ENCODE measurements at regions not wholly inside any gene's neighbourhood (a gene's known extent, or its start where the extent isn't known, plus 50 kb on each side); places are given as distances from the start of the nearest gene placed in this dataset.

DNA sequence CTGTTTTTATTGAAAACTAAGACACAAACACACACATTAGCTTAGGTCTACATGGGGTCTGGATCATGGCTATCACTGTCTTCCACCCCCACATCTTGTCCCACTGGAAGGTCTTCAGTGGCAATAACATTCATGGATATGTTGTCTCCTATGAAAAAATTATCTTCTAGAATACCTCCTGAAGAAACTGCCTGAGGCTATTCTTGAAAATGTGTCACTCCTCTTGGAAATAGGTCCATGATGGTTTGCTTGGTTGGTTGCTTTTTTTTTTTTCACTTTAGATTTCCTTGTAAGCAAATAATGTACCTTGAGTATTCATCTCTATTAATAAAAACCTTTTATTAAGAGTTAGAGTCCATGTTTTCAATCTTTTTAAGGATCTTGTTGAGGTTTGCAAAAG is 195.3 kb upstream of the PDE5A start:
- H3K9me3 ChIP-seq: no peaks in the 10 kb centered on the region
- no peaks in the 10 kb centered on the region for H3K27me3 ChIP-seq
- no peak overlapping the region for H3K4me3 ChIP-seq
- no peaks in the 10 kb centered on the region for H3K36me3 ChIP-seq
- H3K27ac ChIP-seq: no peak overlapping the region
- no peak for DNase-seq
- TF ChIP-seq, protein P1, sequence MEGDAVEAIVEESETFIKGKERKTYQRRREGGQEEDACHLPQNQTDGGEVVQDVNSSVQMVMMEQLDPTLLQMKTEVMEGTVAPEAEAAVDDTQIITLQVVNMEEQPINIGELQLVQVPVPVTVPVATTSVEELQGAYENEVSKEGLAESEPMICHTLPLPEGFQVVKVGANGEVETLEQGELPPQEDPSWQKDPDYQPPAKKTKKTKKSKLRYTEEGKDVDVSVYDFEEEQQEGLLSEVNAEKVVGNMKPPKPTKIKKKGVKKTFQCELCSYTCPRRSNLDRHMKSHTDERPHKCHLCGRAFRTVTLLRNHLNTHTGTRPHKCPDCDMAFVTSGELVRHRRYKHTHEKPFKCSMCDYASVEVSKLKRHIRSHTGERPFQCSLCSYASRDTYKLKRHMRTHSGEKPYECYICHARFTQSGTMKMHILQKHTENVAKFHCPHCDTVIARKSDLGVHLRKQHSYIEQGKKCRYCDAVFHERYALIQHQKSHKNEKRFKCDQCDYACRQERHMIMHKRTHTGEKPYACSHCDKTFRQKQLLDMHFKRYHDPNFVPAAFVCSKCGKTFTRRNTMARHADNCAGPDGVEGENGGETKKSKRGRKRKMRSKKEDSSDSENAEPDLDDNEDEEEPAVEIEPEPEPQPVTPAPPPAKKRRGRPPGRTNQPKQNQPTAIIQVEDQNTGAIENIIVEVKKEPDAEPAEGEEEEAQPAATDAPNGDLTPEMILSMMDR (IDR thresholded peaks at IDR 0.05): no peak
- TF ChIP-seq POLR2A (IDR thresholded peaks at IDR 0.05): no peak
- intact Hi-C loops (cut with DNase I): no loop called here
- H3K4me1 ChIP-seq: no peaks in the 10 kb centered on the region

DNA sequence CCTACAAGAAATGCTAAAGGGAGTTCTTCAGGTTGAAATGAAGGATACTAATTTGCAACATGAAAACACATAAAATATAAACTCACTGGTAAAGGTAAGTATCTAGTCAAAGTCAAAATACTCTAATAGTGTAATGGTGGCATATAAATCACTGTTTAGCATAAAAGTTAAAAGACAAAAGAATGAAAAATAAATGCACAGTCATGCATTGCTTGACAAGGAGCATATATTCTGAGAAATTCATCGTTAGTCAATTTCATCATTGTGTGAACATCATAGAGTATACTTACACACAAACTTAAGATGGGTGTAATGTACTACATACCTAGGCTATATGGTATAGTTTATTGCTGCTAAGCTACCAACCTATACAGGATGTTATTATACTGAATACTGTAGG is 194.4 kb upstream of the PDE5A start:
- WGBS, 2 donors: 58 to 71% methylated on average over 1 of the region's 1 CpG
- Histone ChIP-seq H3K27me3 (no peaks in the 10 kb centered on the region), H3K9me3 (no peaks in the 10 kb centered on the region), H3K36me3 (no peaks in the 10 kb centered on the region), H3K4me1 (no peaks in the 10 kb centered on the region), H3K4me3 (no peak overlapping the region), H3K27ac (no peak overlapping the region)
- no peak for DNase-seq
- intact Hi-C loops (cut with DNase I): no loop called here
- TF ChIP-seq, protein P1 (IDR thresholded peaks at IDR 0.05): no peak
- TF ChIP-seq POLR2A (IDR thresholded peaks at IDR 0.05): no peak

DNA sequence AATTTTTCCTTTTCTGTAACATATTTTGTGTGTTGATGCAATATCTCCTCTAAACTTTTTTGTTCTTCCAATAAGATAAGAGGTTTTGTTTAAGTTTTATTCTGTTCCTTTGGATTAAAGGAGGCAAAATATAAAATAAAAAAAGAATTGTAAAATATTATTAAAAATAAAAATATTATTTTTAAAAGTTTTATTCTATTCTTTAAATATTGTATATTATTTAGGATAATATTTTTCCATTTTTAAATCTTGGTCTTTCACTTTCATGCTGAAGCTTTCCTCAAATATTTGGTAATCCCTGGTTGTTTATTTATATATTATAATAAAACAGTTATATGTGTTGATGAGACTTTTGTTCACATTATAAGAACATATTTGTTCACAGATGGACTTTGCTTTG is 187.9 kb upstream of the PDE5A start:
- no peak for DNase-seq
- Histone ChIP-seq H3K4me1 (no peaks in the 10 kb centered on the region), H3K4me3 (no peak overlapping the region), H3K36me3 (no peaks in the 10 kb centered on the region), H3K27ac (no peak overlapping the region), H3K9me3 (no peaks in the 10 kb centered on the region), H3K27me3 (no peaks in the 10 kb centered on the region)
- TF ChIP-seq POLR2A (IDR thresholded peaks at IDR 0.05): no peak
- intact Hi-C loops (cut with DNase I): no loop called here

DNA sequence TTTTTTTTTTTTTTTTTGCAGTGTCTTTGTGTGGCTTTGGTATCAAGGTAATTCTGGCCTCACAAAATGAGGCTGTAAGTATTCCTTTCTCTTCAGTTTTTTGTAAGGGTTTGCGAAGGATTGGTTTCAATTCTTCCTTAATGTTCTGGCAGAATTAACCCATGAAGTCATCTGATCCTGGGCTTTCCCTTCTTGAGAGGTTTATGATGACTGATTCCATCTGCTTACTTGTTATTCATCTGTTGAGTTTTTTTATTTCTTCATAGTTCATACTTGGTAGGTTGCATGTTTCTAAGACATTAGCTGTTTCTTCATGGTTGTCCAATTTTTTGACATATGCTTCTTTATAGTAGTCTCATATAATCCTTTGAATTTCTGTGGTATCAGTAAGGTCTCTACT is 181.4 kb upstream of the PDE5A start:
- TF ChIP-seq, protein P1 (IDR thresholded peaks at IDR 0.05): no peak
- TF ChIP-seq POLR2A (IDR thresholded peaks at IDR 0.05): no peak
- no peak overlapping the region for H3K4me3 ChIP-seq

GRCh38 chr4:119804404-119804803 is 175.8 kb upstream of the PDE5A start:
- H3K27ac ChIP-seq: no peak overlapping the region
- peaks cover 0 to 6% (median 0%) of the 10 kb centered on the region in 3 donors for H3K9me3 ChIP-seq
- TF ChIP-seq, protein P1 (IDR thresholded peaks at IDR 0.05): no peak
- no peak for TF ChIP-seq POLR2A (IDR thresholded peaks at IDR 0.05)
- H3K36me3 ChIP-seq: no peaks in the 10 kb centered on the region
- no peak for DNase-seq
- no peaks in the 10 kb centered on the region for H3K4me1 ChIP-seq
- H3K27me3 ChIP-seq: no peaks in the 10 kb centered on the region
- intact Hi-C loops (cut with DNase I): no loop called here
- WGBS, 2 donors: 90 to 95% methylated on average over 1 of the region's 1 CpG
- H3K4me3 ChIP-seq: no peak overlapping the region

More for the DNA sequence above, 181.4 kb upstream of the PDE5A start:
- intact Hi-C loops (cut with DNase I): no loop called here
- Histone ChIP-seq H3K27ac (no peak overlapping the region), H3K27me3 (no peaks in the 10 kb centered on the region), H3K9me3 (peaks cover 0 to 6% (median 0%) of the 10 kb centered on the region in 3 donors), H3K4me1 (no peaks in the 10 kb centered on the region), H3K36me3 (no peaks in the 10 kb centered on the region)
- WGBS, 2 donors: 87 to 88% methylated on average over 1 of the region's 1 CpG
- no peak for DNase-seq

DNA sequence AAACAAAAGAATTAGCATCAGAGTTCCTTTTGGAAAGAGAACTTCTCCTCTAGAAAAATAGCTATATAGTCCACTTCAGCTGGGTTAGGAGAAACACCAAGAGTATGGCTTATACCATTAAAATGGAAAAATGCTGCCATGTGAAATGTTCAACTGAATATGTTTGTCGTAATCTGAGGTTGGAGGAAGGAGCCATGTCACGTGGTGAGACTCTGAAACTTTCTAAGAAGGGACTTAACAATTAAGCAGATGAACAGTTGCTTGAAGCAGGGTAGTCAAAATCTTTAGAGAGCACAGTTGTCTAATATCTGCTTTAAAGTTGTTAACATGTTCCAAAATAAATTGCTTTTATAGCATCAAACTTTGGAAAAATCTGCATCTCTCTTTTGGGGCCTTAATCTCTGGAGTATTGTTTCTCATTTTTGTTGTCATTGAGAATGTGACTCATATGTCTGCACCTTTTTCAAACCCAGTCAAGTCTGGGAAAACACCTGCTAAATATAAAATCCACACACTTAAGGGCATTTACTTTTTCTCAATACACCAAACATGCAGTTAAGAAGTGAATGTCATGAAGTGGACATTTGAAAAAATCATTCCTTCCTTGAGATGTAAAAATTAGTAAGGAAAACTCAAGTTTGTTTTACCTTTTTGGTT is 168.8 kb upstream of the PDE5A start:
- no peaks in the 10 kb centered on the region for H3K27me3 ChIP-seq
- no peaks in the 10 kb centered on the region for H3K9me3 ChIP-seq
- no peak for DNase-seq
- TF ChIP-seq, protein P1 (IDR thresholded peaks at IDR 0.05): no peak
- TF ChIP-seq POLR2A (IDR thresholded peaks at IDR 0.05): no peak
- 58 to 63% methylated on average over 2 of the region's 2 CpGs for WGBS, 2 donors
- no peak overlapping the region for H3K27ac ChIP-seq
- no peaks in the 10 kb centered on the region for H3K4me1 ChIP-seq
- intact Hi-C loops (cut with DNase I): no loop called here
- H3K36me3 ChIP-seq: no peaks in the 10 kb centered on the region
- H3K4me3 ChIP-seq: no peak overlapping the region
